HG03280 (cell line): ENCODE measurements at regions not wholly inside any gene's neighbourhood (a gene's known extent, or its start where the extent isn't known, plus 50 kb on each side); places are given as distances from the start of the nearest gene placed in this dataset.

Source experiments
- ATAC-seq: cut with Tn5 transposase; IDR thresholded peaks from one replicate; pipeline ENCODE4 v1.9.1; 2021; ENCODE audit warnings: mild to moderate bottlenecking, moderate library complexity; ENCODE audit not compliant: unreplicated experiment

GRCh38 chr3:170753421-170754310 lies 116.3 kb downstream of the RPL22L1 start:
- no peak for ATAC-seq

DNA sequence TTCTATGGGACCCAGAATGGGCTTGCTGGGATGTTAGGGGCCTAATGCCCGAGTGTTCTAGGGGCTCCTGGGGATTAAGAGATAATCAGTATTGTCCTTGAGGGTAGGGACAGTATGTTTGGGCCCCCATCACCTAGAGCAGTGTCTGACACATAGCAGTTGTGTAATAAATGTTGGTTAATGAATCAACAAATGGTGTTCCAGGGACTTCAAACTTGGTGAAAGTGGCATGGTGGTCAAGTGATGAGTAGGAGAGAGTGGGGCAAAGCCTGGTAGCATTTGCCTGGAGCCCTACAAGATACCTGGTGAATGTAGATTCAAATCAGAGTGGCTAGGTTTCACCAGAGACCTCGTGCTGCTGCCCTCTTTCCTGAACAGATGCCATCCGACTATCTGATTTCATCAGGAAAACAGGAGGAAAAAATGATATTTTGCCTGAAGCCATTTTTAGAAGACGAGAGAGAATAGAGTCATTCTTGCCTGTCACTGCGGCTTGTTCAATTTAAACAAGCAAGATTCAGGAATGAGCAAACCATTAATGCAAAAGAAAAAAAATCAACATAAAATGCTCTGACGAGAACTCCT lies 117.3 kb downstream of the RPL22L1 start:
- ATAC-seq, result no peak

GRCh38 chr3:170751899-170752293 lies 118.1 kb downstream of the RPL22L1 start:
- ATAC-seq, result no peak

- ATAC-seq, result no peak
Observed at GRCh38 chr3:170751083-170751898, 118.7 kb downstream of the RPL22L1 start.

GRCh38 chr3:170750478-170750830 lies 119.5 kb downstream of the RPL22L1 start:
- no peak for ATAC-seq

DNA sequence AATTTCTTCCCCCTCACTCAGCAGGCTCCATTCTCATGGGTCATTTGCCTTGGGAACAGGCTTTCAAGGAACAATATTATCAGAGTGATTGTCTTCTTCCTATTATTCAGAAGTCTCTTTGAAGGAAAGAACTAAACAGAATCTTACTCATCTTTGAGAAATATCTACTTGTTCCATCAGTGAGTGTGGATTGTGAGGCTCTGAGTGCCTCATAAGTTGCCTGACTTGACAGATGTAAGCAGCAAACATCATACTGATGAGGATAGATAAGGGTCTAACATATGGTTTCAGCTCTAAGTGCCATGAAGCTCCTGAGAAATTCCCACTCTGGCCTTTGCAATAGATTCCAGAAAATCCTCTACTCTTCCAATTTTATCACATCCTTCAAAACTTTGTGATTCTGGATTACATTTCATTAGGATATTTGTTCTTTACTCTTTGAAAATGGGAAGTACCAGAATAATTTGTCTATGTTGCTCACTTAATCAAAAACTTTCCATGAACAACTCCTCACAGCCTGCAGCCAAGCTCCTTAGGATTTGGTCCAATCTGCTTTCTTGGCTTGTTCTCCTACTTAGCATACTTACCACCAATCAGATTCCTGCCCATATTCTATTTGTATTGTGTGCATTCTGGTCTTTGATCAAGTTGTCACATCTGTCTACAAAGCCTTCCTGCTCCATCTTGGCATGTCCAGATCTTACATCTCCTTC lies 120.1 kb downstream of the RPL22L1 start:
- ATAC-seq, result no peak

DNA sequence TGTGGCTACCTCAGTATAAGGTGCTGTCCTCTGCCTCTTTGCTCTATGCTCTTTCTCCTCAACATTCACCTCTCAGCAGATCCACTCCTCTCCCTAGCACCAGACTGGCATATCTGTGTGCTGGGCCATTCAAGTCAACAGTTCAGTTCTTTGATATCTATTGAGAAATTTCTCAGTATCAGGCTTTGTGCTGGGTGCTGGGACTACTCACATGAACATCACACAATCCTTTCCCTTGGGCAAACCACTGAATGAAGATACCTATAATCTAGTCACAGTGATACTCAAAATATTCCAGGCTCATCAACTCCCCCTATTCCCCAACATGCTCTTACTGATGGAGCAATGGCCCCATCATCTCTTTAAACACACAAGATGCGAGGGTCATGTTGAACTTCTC lies 120.8 kb downstream of the RPL22L1 start:
- ATAC-seq, result no peak

DNA sequence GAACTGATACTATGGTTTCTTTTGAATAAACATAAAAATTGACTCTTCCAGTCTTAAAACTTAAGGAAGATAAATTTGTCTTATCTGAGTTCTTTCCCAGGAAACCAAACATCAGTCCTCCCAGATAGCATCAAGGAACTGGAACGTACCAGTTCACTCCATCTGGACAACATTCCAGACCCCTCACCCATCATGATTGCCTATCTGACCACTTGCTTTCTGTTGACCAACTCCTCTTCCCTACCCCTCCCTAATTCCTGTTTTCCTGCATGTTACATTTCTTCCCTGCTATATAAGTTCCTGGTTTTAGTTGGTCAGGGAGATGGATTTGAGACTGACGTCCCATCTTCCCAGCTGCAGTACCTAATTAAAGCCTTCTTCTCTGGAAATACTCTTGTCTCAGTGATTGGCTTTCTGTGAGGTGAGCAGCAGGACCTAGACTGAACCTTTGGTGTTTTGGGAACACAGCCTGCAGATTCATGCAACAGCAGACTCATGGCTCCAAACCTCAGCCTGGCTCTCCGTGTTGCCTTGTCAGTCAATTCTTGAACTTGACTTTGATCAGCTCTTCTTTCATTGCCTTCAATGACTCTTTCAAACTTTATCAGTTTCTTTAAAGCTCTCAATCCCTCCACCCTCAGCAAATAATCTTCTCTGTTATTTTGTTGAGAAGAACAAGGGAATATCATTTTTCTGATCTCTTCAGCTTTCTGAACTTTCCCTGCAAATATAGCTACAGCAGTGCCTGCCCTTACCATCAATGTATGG lies 123.6 kb downstream of the RPL22L1 start:
- no peak for ATAC-seq

DNA sequence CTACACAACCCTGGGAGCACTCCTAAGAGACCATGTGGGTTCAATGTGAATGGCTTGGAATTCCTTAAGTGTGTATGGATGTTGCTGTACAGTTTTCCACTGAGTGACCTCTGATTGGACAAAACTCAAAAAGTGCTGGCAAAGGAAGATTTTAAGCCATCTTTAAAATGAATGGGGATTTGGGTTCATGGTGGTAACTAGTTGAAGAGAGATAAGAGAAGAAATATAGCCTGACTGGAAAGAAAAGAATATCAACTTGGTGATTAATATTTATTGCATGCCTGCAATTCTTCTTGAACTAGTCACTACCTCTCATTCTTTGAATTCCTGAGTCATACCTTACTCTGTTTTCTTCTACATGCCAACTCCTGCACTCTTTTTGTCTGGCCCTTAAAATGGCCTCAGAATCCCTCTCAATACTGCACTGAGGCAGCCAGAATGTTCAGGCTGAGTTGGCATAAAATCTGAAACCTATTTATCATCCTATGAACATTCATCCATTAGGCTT lies 124.7 kb downstream of the RPL22L1 start:
- ATAC-seq, result no peak

- no peak for ATAC-seq
Observed at GRCh38 chr3:170741756-170742529, 128.1 kb downstream of the RPL22L1 start.

DNA sequence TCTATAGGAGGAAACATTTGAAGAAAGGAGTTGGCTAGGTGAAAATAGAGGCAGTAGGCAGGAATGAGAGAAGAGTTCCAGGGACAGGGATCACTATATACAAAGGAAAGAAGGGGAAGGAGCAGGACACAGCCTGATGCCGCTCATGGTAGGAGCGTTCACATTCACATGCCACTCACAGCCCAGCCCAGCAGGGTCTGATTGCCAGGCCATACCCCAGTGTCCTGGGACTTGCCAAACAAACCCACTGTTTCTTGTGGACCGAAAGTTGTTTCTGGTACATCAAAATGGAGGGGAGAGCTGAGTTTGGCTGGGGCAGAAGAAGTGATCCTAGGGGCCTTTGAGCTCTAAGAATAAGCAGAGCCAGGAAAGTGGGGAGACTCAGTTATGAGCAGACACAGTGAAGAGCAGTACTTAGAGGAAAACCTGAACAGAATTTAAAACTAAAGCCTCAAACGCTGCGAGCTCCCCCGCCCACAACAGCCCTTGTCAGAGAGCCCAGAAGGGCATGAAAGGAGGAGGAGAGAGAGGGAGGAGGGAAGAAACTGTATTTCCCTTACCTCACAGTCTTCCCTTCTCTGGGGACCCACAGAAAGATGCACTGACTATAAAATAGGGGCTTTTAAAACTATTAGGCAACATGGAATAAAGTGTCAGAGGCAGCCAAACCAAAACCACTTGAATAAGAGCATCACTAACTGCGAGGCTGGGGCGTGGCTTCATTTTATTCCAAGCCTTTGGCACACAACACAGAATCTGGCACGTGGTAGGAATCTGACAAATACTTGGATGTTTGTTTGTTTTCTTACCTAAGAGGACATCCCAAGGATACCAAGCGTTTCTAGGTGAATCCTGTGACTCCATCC lies 129.0 kb downstream of the RPL22L1 start:
- no peak for ATAC-seq

GRCh38 chr3:170740285-170740684 lies 129.7 kb downstream of the RPL22L1 start:
- ATAC-seq, result no peak

DNA sequence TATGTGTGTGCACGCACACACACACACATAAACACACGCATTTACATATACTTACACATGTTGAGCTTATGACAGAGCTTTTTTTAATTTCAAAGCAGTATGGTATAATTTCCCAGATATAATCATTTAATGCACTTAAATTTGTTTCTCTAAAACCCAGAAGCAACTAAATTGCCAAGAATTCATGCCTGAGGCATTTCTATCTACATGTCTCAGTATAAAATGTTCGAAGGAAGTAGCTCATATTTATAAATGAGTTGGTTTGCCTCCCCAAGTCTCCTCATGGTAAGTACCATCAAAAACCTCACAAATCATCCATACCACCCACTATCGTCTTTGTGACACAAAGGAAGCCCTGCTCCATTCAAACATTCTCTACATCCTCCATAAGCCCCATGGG lies 130.6 kb downstream of the RPL22L1 start:
- no peak for ATAC-seq

- no peak for ATAC-seq
Observed at GRCh38 chr3:170738766-170739165, 131.2 kb downstream of the RPL22L1 start.

DNA sequence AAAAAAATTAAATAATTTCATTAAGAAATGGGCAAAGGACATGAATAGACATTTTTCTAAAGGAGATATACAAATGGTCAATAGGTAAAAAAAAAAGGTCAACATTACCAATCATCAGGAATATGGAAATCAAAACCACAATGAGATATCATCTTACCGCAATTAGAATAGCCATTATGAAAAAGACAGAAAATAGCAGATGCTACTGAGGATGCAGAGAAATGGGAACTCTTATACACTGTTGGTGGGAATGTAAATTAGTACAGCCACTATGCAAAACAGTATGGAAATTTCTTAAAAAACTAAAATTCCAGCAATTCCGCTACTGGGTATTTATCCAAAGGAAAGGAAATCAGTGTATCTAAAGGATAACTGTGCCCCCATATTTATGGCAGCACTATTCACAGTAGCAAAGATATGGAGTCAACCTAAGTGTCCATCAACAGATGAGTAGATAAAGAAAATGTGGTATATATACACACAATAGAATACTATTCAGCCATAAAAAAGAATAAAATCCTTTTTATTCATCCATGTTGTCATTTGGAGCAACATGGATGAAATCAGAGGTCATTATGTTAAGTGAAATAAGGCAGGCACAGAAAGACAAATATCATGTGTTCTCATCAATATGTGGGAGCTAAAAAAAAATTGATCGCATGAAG lies 132.4 kb downstream of the RPL22L1 start:
- ATAC-seq, result no peak

- ATAC-seq, result no peak
Observed at GRCh38 chr3:170735821-170736220, 134.2 kb downstream of the RPL22L1 start.

- no peak for ATAC-seq
Observed at GRCh38 chr3:170734735-170735065, 135.3 kb downstream of the RPL22L1 start.
